BJ (cell line): ENCODE measurements at regions not wholly inside any gene's neighbourhood (a gene's known extent, or its start where the extent isn't known, plus 50 kb on each side); places are given as distances from the start of the nearest gene placed in this dataset.

Source experiments
- CTCF ChIA-PET: fragments of 350-600 bp; formaldehyde crosslinking; extraction: SDS; loops from one replicate; lab custom pipeline; 2021; ENCODE audit warnings: antibody characterized with exemption, inconsistent platforms; lab: Yijun Ruan, JAX
- POLR2A ChIA-PET: fragments of 300-600 bp; sonication (Branson Sonifier 250); formaldehyde crosslinking; extraction: SDS; loops from one replicate; lab custom pipeline; 2021; ENCODE audit warnings: antibody characterized with exemption; lab: Charles Lee
- DNase-seq: peaks from one replicate; pipeline ENCODE4 v3.0.0-alpha.2; 2011; ENCODE audit warnings: low read depth
- H3K27me3 ChIP-seq: 2 replicates; pipeline ENCODE4 v1.6.0; 2011; ENCODE audit warnings: low read length; ENCODE audit not compliant: control insufficient read depth, insufficient read depth
- H3K36me3 ChIP-seq: 2 replicates; pipeline ENCODE4 v1.5.1; 2011; ENCODE audit warnings: low read length; ENCODE audit not compliant: control insufficient read depth, insufficient read depth
- H3K4me3 ChIP-seq: 2 replicates; pipeline ENCODE4 v1.5.1; 2011; ENCODE audit warnings: low read depth, mild to moderate bottlenecking, control low read depth, low read length
- TF ChIP-seq, protein P1 (sequence below): IDR thresholded peaks from 2 replicates; pipeline ENCODE4 v1.5.1; 2011; ENCODE audit warnings: low read depth, mild to moderate bottlenecking, control low read depth, inconsistent platforms, low read length, moderate library complexity; ENCODE audit not compliant: insufficient read depth

DNA sequence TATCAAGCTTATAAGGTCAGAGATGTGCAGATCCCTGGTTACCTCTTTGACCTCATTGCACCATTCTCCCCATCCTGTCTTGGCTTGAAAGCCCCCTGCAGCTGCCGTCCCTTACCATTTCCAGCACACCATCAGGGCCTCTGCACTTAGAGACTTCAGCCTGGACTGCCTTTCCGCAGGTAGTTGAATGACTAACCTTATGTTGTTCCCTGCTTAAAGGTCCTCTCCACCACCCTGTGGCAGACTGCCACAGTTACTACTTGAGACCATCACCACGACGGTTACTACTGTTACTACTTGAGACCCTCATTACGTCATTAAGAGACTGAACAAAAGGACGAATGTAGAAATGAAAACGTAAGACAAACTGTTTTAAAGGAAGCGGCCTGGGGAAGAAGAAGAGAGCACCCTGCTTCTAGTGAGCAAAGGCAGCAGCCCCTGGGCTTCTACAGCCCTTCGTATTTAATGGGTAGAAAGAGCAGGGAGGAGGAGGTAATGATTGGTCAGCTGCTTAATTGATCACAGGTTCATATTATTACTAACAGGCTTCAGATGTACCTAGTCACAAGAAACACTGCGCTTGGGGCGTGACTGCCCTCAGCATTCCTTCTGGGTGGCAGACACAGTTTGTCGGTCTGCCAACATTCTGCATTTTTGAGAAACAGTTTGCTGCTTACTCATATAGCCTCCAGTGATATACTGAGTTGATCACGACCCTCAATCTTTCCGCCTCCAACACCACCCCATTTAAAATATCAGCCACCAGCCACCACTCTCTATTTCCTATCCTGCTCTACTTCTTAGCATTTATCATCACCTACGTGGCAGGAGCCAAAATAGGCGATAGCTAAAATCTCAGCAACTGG is 74.1 kb upstream of the PARD3 start:
- TF ChIP-seq, protein P1, sequence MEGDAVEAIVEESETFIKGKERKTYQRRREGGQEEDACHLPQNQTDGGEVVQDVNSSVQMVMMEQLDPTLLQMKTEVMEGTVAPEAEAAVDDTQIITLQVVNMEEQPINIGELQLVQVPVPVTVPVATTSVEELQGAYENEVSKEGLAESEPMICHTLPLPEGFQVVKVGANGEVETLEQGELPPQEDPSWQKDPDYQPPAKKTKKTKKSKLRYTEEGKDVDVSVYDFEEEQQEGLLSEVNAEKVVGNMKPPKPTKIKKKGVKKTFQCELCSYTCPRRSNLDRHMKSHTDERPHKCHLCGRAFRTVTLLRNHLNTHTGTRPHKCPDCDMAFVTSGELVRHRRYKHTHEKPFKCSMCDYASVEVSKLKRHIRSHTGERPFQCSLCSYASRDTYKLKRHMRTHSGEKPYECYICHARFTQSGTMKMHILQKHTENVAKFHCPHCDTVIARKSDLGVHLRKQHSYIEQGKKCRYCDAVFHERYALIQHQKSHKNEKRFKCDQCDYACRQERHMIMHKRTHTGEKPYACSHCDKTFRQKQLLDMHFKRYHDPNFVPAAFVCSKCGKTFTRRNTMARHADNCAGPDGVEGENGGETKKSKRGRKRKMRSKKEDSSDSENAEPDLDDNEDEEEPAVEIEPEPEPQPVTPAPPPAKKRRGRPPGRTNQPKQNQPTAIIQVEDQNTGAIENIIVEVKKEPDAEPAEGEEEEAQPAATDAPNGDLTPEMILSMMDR = no peak
- Histone ChIP-seq H3K27me3 (peaks cover 1% of the 10 kb centered on the region), H3K36me3 (no peaks in the 10 kb centered on the region), H3K4me3 (no peak overlapping the region)
- CTCF ChIA-PET = no interaction called here
- POLR2A ChIA-PET = no interaction called here
- DNase-seq = no peak

GRCh38 chr10:34886906-34887642 is 72.0 kb upstream of the PARD3 start:
- Histone ChIP-seq H3K4me3 (no peak overlapping the region), H3K27me3 (peaks cover 1% of the 10 kb centered on the region), H3K36me3 (no peaks in the 10 kb centered on the region)
- ChIA-PET POLR2A (no interaction called here), CTCF (no interaction called here)
- DNase-seq = no peak
- TF ChIP-seq, protein P1 = no peak

DNA sequence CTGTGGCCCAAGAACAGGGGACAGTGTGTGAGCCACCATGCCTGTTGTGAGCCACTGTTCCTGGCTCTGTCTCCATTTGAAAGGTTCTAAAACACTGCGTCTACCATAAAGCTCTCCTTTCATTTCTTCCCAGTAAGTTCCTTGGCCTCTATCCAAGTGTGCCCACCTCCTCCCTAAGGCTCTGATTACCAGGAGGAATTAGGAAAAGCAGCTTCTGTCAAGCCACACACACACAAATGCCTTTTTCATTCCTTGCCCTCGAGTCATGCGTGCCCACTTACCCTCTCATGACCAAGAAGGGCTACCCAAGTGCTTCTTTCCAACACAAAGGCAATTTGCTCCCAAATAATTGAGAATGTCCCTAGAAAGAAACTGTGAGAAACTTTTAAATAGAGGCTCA is 70.8 kb upstream of the PARD3 start:
- Histone ChIP-seq H3K4me3 (no peak overlapping the region), H3K27me3 (peaks cover 1% of the 10 kb centered on the region), H3K36me3 (no peaks in the 10 kb centered on the region)
- POLR2A ChIA-PET = no interaction called here
- CTCF ChIA-PET = no interaction called here
- TF ChIP-seq, protein P1 = no peak
- DNase-seq = no peak

- no peak for DNase-seq
- POLR2A ChIA-PET = no interaction called here
- Histone ChIP-seq H3K36me3 (no peaks in the 10 kb centered on the region), H3K4me3 (no peak overlapping the region), H3K27me3 (peaks cover 1% of the 10 kb centered on the region)
- TF ChIP-seq, protein P1 = no peak
- CTCF ChIA-PET = no interaction called here
Observed at GRCh38 chr10:34885011-34885410, 69.9 kb upstream of the PARD3 start.

DNA sequence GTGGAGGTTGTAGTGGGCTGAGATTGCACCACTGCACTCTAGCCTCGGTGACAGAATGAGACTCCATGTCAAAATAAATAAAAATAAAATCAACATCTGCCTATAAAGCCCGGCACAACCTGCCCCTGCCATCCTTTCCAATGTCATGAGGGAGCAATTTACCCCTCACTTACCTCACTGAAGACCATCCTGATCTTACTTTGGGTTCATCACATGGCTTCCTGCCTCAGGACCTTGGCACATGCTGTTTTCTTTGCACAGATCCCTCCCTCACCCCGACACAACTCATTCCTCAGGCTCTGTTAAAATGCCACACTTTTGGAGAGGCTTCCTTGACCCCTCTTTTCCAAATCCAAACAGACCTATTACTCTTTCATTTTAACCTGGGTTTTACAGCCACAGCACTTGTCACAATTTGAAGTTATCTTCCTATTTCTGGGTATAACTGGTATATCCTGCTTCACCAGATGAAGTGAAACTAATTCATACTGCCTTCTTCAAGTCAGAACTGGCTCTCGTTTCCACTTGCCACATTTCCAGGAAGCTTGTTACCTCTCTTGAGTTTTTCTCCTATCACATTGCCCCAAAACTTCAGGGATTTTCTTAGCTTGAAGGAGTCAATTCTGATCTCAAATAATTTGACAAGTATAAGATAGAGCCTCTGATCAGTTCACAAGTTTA is 69.3 kb upstream of the PARD3 start:
- DNase-seq = no peak
- ChIA-PET POLR2A (no interaction called here), CTCF (no interaction called here)
- Histone ChIP-seq H3K27me3 (peaks cover 1% of the 10 kb centered on the region), H3K4me3 (no peak overlapping the region), H3K36me3 (no peaks in the 10 kb centered on the region)
- TF ChIP-seq, protein P1 = no peak
